AG09309 (cell line): ENCODE measurements at regions not wholly inside any gene's neighbourhood (a gene's known extent, or its start where the extent isn't known, plus 50 kb on each side); places are given as distances from the start of the nearest gene placed in this dataset.
A peak's percentile ranks its signal among the peaks of the same experiment; 100 is the strongest.

Source experiments
- DNase-seq: peaks from one replicate; pipeline ENCODE4 v3.0.0-alpha.2; 2010; ENCODE audit warnings: low read depth
- H3K4me3 ChIP-seq: 2 replicates; pipeline ENCODE4 v1.5.1; 2011; ENCODE audit warnings: mild to moderate bottlenecking, low read depth, low read length, moderate library complexity; ENCODE audit not compliant: control insufficient read depth
- CTCF ChIP-seq: IDR thresholded peaks from 2 replicates; pipeline ENCODE4 v1.5.1; 2011; ENCODE audit warnings: mild to moderate bottlenecking, low read depth, low read length, inconsistent platforms; ENCODE audit not compliant: insufficient read depth, control insufficient read depth; ENCODE audit errors: missing control alignments

- no peak for TF ChIP-seq CTCF
- no peak overlapping the region for H3K4me3 ChIP-seq
- DNase-seq = no peak
These were observed 562.0 kb downstream of the ETNK1 start for GRCh38 chr12:23186950-23187349.

GRCh38 chr12:23193552-23193951 is 568.6 kb downstream of the ETNK1 start:
- no peak overlapping the region for H3K4me3 ChIP-seq
- no peak for TF ChIP-seq CTCF
- no peak for DNase-seq

- no peak for TF ChIP-seq CTCF
- no peak for DNase-seq
- H3K4me3 ChIP-seq = no peak overlapping the region
These were observed 572.3 kb downstream of the ETNK1 start for GRCh38 chr12:23197266-23197665.

- DNase-seq = no peak
- no peak for TF ChIP-seq CTCF
- no peak overlapping the region for H3K4me3 ChIP-seq
These were observed 577.8 kb downstream of the ETNK1 start for GRCh38 chr12:23202728-23203127.

- peak; percentile 81 for TF ChIP-seq CTCF
- DNase-seq = peak; percentile 23
- no peak overlapping the region for H3K4me3 ChIP-seq
These were observed 580.2 kb downstream of the ETNK1 start for GRCh38 chr12:23204933-23205778.

GRCh38 chr12:23209793-23210192 is 584.8 kb downstream of the ETNK1 start:
- DNase-seq = no peak
- TF ChIP-seq CTCF = no peak
- H3K4me3 ChIP-seq = no peak overlapping the region
